ENCODE measurements at regions not wholly inside any gene's neighbourhood (a gene's known extent, or its start where the extent isn't known, plus 50 kb on each side); places are given as distances from the start of the nearest gene placed in this dataset.

- TF ChIP-seq FOXP2 (optimal IDR thresholded peaks at IDR 0.05; ENCODE audit: borderline replicate concordance, extremely low read depth, extremely low read length, insufficient read depth) = no peak
- no peak for TF ChIP-seq TAF1 (IDR thresholded peaks at IDR 0.05; ENCODE audit: borderline replicate concordance, insufficient read depth, low read length)
- TF ChIP-seq SIN3A (IDR thresholded peaks at IDR 0.05; ENCODE audit: borderline replicate concordance, insufficient read depth, low read length) = no peak
- TF ChIP-seq REST (IDR thresholded peaks at IDR 0.05; ENCODE audit: insufficient read depth in 1 of 2, low read depth in 2 of 2, low read length in 2 of 2) = no peak
- no peak for TF ChIP-seq POLR2AphosphoS5 (IDR thresholded peaks at IDR 0.05; ENCODE audit: low read depth, low read length)
These were observed 427.0 kb upstream of the RBFOX1 start for GRCh38 chr16:6905601-6906000.

- TF ChIP-seq FOXP2 (optimal IDR thresholded peaks at IDR 0.05; ENCODE audit: borderline replicate concordance, extremely low read depth, extremely low read length, insufficient read depth) (no peak), TAF1 (IDR thresholded peaks at IDR 0.05; ENCODE audit: borderline replicate concordance, insufficient read depth, low read length) (no peak), POLR2AphosphoS5 (IDR thresholded peaks at IDR 0.05; ENCODE audit: low read depth, low read length) (no peak), REST (IDR thresholded peaks at IDR 0.05; ENCODE audit: insufficient read depth in 1 of 2, low read depth in 2 of 2, low read length in 2 of 2) (no peak), SIN3A (IDR thresholded peaks at IDR 0.05; ENCODE audit: borderline replicate concordance, insufficient read depth, low read length) (no peak)
These were observed 429.0 kb upstream of the RBFOX1 start for GRCh38 chr16:6903671-6904070.

GRCh38 chr16:6898896-6899295 is 433.7 kb upstream of the RBFOX1 start:
- TF ChIP-seq TAF1 (IDR thresholded peaks at IDR 0.05; ENCODE audit: borderline replicate concordance, insufficient read depth, low read length) (no peak), FOXP2 (optimal IDR thresholded peaks at IDR 0.05; ENCODE audit: borderline replicate concordance, extremely low read depth, extremely low read length, insufficient read depth) (no peak), SIN3A (IDR thresholded peaks at IDR 0.05; ENCODE audit: borderline replicate concordance, insufficient read depth, low read length) (no peak), REST (IDR thresholded peaks at IDR 0.05; ENCODE audit: insufficient read depth in 1 of 2, low read depth in 2 of 2, low read length in 2 of 2) (no peak), POLR2AphosphoS5 (IDR thresholded peaks at IDR 0.05; ENCODE audit: low read depth, low read length) (no peak)

GRCh38 chr16:6897876-6898485 is 434.7 kb upstream of the RBFOX1 start:
- TF ChIP-seq POLR2AphosphoS5 (IDR thresholded peaks at IDR 0.05; ENCODE audit: low read depth, low read length) = no peak
- TF ChIP-seq REST (IDR thresholded peaks at IDR 0.05; ENCODE audit: insufficient read depth in 1 of 2, low read depth in 2 of 2, low read length in 2 of 2) = no peak
- TF ChIP-seq SIN3A (IDR thresholded peaks at IDR 0.05; ENCODE audit: borderline replicate concordance, insufficient read depth, low read length) = no peak
- TF ChIP-seq FOXP2 (optimal IDR thresholded peaks at IDR 0.05; ENCODE audit: borderline replicate concordance, extremely low read depth, extremely low read length, insufficient read depth) = no peak
- TF ChIP-seq TAF1 (IDR thresholded peaks at IDR 0.05; ENCODE audit: borderline replicate concordance, insufficient read depth, low read length) = no peak
